Suprapubic skin (tissue), 4 donors: ENCODE measurements at regions not wholly inside any gene's neighbourhood (a gene's known extent, or its start where the extent isn't known, plus 50 kb on each side); places are given as distances from the start of the nearest gene placed in this dataset.

Source experiments
- EP300 ChIP-seq: sonication (generic); formaldehyde crosslinking; IDR thresholded peaks from one replicate; pipeline ENCODE4 v1.6.1; 2017; ENCODE audit warnings: antibody characterized with exemption
- POLR2A ChIP-seq, 2 donors: fragments of 450-650 bp; IDR thresholded peaks; one replicate each; pipeline ENCODE4 v1.6.1; 2017; ENCODE audit warnings: antibody characterized with exemption in 2 of 2, mild to moderate bottlenecking in 2 of 2, moderate library complexity in 2 of 2
- POLR2AphosphoS5 ChIP-seq, 3 donors: sonication (generic); formaldehyde crosslinking; IDR thresholded peaks; one replicate each; pipeline ENCODE4 v1.6.1; 2017; ENCODE audit warnings: antibody characterized with exemption in 3 of 3
- TF ChIP-seq, protein P1 (sequence below), 2 donors: fragments of 200-600 bp in 1 of 2; fragments of 450-650 bp in 1 of 2; sonication (generic) in 1 of 2; IDR thresholded peaks; one replicate each; pipeline ENCODE4 v1.5.1; 2016 to 2019; ENCODE audit warnings: antibody characterized with exemption in 2 of 2, mild to moderate bottlenecking in 1 of 2, moderate library complexity in 1 of 2

GRCh38 chr18:78244779-78245178, 734.8 kb upstream of the SALL3 start:
- TF ChIP-seq, protein P1, sequence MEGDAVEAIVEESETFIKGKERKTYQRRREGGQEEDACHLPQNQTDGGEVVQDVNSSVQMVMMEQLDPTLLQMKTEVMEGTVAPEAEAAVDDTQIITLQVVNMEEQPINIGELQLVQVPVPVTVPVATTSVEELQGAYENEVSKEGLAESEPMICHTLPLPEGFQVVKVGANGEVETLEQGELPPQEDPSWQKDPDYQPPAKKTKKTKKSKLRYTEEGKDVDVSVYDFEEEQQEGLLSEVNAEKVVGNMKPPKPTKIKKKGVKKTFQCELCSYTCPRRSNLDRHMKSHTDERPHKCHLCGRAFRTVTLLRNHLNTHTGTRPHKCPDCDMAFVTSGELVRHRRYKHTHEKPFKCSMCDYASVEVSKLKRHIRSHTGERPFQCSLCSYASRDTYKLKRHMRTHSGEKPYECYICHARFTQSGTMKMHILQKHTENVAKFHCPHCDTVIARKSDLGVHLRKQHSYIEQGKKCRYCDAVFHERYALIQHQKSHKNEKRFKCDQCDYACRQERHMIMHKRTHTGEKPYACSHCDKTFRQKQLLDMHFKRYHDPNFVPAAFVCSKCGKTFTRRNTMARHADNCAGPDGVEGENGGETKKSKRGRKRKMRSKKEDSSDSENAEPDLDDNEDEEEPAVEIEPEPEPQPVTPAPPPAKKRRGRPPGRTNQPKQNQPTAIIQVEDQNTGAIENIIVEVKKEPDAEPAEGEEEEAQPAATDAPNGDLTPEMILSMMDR (IDR thresholded peaks at IDR 0.05) = no peak
- TF ChIP-seq POLR2AphosphoS5 (IDR thresholded peaks at IDR 0.05) = no peak
- no peak for TF ChIP-seq POLR2A (IDR thresholded peaks at IDR 0.05)
- no peak for TF ChIP-seq EP300
